ENCODE measurements at regions not wholly inside any gene's neighbourhood (a gene's known extent, or its start where the extent isn't known, plus 50 kb on each side); places are given as distances from the start of the nearest gene placed in this dataset.

- no peak for TF ChIP-seq CTCF (IDR thresholded peaks at IDR 0.05)
- H3K27ac ChIP-seq = no peak overlapping the region
- no peaks in the 10 kb centered on the region for H3K4me1 ChIP-seq (ENCODE audit: control insufficient read depth in 1 of 2, insufficient read depth in 1 of 2, low read depth in 1 of 2, low read length in 1 of 2)
- H3K4me3 ChIP-seq (ENCODE audit: low read depth in 1 of 2, low read length in 1 of 2) = no peak overlapping the region
- no peaks in the 10 kb centered on the region for H3K27me3 ChIP-seq
- no peaks in the 10 kb centered on the region for H3K9me3 ChIP-seq
- H3K36me3 ChIP-seq = no peaks in the 10 kb centered on the region
Measured at GRCh38 chr2:180180511-180180910, 173.4 kb upstream of the CWC22 start.

DNA sequence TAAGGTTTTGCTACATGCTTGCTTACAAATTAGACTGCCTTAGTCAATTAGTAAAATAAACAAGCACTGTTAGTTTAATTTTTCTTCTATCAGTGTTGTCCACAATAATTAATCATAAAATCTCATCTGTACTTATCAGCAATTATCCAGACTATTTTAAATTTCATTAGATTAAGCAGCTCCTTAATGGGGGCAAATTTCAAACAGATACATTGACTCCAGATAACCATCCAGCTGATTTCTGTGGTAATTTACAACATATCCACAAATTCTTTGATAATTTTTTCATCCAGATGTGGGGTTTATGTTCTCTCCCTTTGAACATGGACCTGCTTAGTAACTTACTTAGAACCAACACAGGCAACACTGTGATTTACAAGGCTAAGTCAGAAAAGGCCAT, 170.4 kb upstream of the CWC22 start:
- Histone ChIP-seq H3K9me3 (no peaks in the 10 kb centered on the region), H3K27me3 (no peaks in the 10 kb centered on the region), H3K27ac (no peak overlapping the region), H3K36me3 (no peaks in the 10 kb centered on the region), H3K4me3 (ENCODE audit: low read depth in 1 of 2, low read length in 1 of 2) (no peak overlapping the region), H3K4me1 (ENCODE audit: control insufficient read depth in 1 of 2, insufficient read depth in 1 of 2, low read depth in 1 of 2, low read length in 1 of 2) (no peaks in the 10 kb centered on the region)
- TF ChIP-seq CTCF (IDR thresholded peaks at IDR 0.05) = no peak

DNA sequence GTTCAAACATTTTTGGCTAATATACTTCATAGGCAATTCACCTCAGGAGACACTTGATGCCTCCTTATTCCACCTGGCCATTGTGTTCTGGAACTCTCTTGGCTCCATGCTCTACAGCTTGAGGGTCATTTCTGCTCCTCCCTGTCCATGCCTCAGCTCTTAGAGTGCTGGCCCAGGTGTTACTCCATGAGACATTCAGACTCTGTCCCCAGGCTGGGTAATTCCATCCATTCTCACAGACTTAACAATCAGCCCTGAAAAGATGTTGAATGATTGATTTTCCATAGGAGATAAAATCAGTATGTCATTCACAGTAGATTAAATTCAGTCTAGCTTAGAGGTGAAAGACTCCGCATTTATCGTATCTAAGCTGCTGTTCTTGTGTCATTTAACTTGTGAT, 168.6 kb upstream of the CWC22 start:
- H3K27ac ChIP-seq = no peak overlapping the region
- H3K36me3 ChIP-seq = no peaks in the 10 kb centered on the region
- TF ChIP-seq CTCF (IDR thresholded peaks at IDR 0.05) = no peak
- H3K9me3 ChIP-seq = no peaks in the 10 kb centered on the region
- no peaks in the 10 kb centered on the region for H3K27me3 ChIP-seq
- no peaks in the 10 kb centered on the region for H3K4me1 ChIP-seq (ENCODE audit: control insufficient read depth in 1 of 2, insufficient read depth in 1 of 2, low read depth in 1 of 2, low read length in 1 of 2)
- H3K4me3 ChIP-seq (ENCODE audit: low read depth in 1 of 2, low read length in 1 of 2) = no peak overlapping the region

DNA sequence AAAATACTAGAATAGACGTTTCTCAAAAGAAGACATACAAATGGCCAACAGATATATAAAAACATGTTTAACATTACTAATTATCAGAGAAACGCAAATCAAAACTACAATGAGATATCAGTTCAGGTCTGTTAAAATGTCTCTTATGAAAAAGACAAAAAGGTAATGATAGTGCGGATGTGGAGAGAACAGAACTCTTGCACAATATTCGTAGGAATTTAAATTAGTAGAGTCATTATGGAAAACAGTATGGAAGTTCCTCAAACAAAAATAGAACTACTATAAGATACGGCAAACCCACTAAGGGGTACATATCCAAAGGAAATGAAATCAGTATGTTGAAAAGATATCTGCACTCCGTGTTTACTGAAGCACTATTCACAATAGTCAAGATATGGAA, 167.5 kb upstream of the CWC22 start:
- Histone ChIP-seq H3K36me3 (no peaks in the 10 kb centered on the region), H3K27ac (no peak overlapping the region)
- TF ChIP-seq CTCF (IDR thresholded peaks at IDR 0.05) = no peak

DNA sequence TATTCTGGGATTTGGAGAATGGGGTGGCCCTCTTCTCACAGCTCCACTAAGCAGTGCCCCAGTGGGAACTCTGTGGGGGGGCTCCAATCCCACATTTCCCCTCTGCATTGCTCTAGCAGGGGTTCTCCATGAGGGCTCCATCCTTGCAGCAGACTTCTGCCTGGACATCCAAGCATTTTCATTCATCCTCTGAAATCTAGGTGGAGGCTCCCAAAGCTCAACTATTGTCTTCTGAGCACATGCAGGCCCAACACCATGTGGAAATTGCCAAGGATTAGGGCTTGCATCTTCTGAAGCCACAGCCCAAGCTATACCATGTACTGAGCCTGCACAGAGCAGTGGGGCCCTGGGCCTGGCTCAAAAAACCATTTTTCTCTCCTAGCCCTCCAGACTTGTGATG, 162.4 kb upstream of the CWC22 start:
- no peak overlapping the region for H3K4me3 ChIP-seq (ENCODE audit: low read depth in 1 of 2, low read length in 1 of 2)
- H3K36me3 ChIP-seq = no peaks in the 10 kb centered on the region
- H3K4me1 ChIP-seq (ENCODE audit: control insufficient read depth in 1 of 2, insufficient read depth in 1 of 2, low read depth in 1 of 2, low read length in 1 of 2) = no peaks in the 10 kb centered on the region
- TF ChIP-seq CTCF (IDR thresholded peaks at IDR 0.05) = no peak
- H3K9me3 ChIP-seq = no peaks in the 10 kb centered on the region
- H3K27me3 ChIP-seq = no peaks in the 10 kb centered on the region
- H3K27ac ChIP-seq = no peak overlapping the region

More for the DNA sequence above, 167.5 kb upstream of the CWC22 start:
- no peaks in the 10 kb centered on the region for H3K9me3 ChIP-seq
- no peaks in the 10 kb centered on the region for H3K4me1 ChIP-seq (ENCODE audit: control insufficient read depth in 1 of 2, insufficient read depth in 1 of 2, low read depth in 1 of 2, low read length in 1 of 2)
- no peaks in the 10 kb centered on the region for H3K27me3 ChIP-seq
- no peak overlapping the region for H3K4me3 ChIP-seq (ENCODE audit: low read depth in 1 of 2, low read length in 1 of 2)

- Histone ChIP-seq H3K27ac (no peak overlapping the region), H3K27me3 (no peaks in the 10 kb centered on the region), H3K4me3 (ENCODE audit: low read depth in 1 of 2, low read length in 1 of 2) (no peak overlapping the region), H3K36me3 (no peaks in the 10 kb centered on the region), H3K4me1 (ENCODE audit: control insufficient read depth in 1 of 2, insufficient read depth in 1 of 2, low read depth in 1 of 2, low read length in 1 of 2) (no peaks in the 10 kb centered on the region), H3K9me3 (no peaks in the 10 kb centered on the region)
- TF ChIP-seq CTCF (IDR thresholded peaks at IDR 0.05) = no peak
Measured at GRCh38 chr2:180161415-180161814, 154.3 kb upstream of the CWC22 start.

Measured in neutrophil (primary cell).